GM23248 (cell line): ENCODE measurements at regions not wholly inside any gene's neighbourhood (a gene's known extent, or its start where the extent isn't known, plus 50 kb on each side); places are given as distances from the start of the nearest gene placed in this dataset.

ENCODE experiments used
- EZH2 ChIP-seq: fragments of 200-600 bp; sonication (generic); IDR thresholded peaks from 2 replicates; pipeline ENCODE4 v1.6.1; 2018; ENCODE audit warnings: antibody characterized with exemption, mild to moderate bottlenecking; ENCODE audit not compliant: insufficient read depth, poor library complexity, severe bottlenecking
- EZH2phosphoT487 ChIP-seq: fragments of 200-600 bp; sonication (generic); IDR thresholded peaks from 2 replicates; pipeline ENCODE4 v1.6.1; 2018; ENCODE audit warnings: antibody characterized with exemption, moderate library complexity, mild to moderate bottlenecking, low read depth; ENCODE audit not compliant: insufficient read depth

DNA sequence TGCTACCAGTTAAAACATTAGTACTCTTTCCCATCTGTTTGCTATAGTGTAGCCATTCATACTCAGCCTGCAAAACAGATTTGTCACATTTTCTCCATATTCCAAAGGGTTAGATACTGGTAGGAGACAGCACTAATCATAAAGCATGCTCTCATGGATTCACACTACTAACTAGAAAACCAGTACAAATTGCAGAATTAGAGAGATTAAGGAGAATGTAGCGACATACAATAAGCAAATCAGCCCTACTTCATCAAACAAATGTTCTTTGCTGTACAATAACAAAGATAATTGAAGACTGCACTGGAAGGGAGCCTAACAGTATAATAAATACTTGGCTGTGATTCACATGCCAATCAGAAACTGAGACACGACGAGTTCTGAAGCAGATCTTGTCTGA is 368.0 kb upstream of the PRMT6 start:
- TF ChIP-seq EZH2phosphoT487 (no peak), EZH2 (no peak)
